ENCODE measurements at regions not wholly inside any gene's neighbourhood (a gene's known extent, or its start where the extent isn't known, plus 50 kb on each side); places are given as distances from the start of the nearest gene placed in this dataset.

DNA sequence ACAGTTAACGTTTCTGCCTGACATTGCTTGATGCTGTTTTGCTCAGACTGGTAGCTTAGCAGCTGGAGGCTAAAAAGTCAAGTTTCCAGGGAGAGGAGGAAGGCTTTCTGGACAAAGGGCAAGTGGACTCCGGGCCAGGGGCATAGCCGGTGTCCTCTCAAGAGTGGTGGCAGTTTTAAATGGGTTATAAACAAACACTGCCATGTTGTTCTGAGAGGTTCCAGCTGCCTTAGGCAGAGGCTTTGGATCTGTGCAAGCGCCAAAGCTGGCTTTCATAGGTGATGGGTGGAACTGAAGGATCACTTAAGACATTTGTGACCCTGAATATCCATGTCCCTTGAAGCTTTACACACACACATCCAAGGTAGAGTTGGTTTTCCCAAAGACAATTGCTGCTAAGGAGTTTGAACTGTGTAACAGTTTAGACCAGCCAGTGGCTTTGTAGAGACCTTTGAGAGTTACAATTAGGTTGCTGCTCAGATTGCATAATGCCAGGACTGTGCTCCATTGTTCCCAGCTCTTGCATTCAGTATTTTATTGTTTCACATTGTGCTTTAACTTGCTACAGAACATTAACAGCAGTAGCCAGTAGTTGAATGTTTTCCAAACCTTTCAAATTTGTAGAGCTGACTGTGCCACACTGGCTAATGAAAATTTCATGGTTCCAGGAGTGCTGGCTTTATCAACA lies 54.1 kb upstream of the AP1S2 start:
- TF ChIP-seq, protein P1, sequence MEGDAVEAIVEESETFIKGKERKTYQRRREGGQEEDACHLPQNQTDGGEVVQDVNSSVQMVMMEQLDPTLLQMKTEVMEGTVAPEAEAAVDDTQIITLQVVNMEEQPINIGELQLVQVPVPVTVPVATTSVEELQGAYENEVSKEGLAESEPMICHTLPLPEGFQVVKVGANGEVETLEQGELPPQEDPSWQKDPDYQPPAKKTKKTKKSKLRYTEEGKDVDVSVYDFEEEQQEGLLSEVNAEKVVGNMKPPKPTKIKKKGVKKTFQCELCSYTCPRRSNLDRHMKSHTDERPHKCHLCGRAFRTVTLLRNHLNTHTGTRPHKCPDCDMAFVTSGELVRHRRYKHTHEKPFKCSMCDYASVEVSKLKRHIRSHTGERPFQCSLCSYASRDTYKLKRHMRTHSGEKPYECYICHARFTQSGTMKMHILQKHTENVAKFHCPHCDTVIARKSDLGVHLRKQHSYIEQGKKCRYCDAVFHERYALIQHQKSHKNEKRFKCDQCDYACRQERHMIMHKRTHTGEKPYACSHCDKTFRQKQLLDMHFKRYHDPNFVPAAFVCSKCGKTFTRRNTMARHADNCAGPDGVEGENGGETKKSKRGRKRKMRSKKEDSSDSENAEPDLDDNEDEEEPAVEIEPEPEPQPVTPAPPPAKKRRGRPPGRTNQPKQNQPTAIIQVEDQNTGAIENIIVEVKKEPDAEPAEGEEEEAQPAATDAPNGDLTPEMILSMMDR (IDR thresholded peaks at IDR 0.05; ENCODE audit: extremely low read depth in 1 of 2, insufficient read depth in 1 of 2, low read depth in 1 of 2, low read length in 2 of 2): no peak
- TF ChIP-seq POLR2A (IDR thresholded peaks at IDR 0.05; ENCODE audit: low read depth, low read length): no peak
- no peak for TF ChIP-seq POLR2AphosphoS5 (IDR thresholded peaks at IDR 0.05; ENCODE audit: insufficient read depth, low read depth, low read length)
- no peak for TF ChIP-seq EZH2 (IDR thresholded peaks at IDR 0.05; ENCODE audit: borderline replicate concordance, low read depth, low read length, severe bottlenecking)
- TF ChIP-seq JUN (IDR thresholded peaks at IDR 0.05; ENCODE audit: borderline replicate concordance, insufficient read depth, insufficient read length, low read depth): no peak
- TF ChIP-seq, protein P2, sequence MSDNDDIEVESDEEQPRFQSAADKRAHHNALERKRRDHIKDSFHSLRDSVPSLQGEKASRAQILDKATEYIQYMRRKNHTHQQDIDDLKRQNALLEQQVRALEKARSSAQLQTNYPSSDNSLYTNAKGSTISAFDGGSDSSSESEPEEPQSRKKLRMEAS (IDR thresholded peaks at IDR 0.05; ENCODE audit: insufficient read depth, insufficient read length): no peak
- TF ChIP-seq MYC (IDR thresholded peaks at IDR 0.05; ENCODE audit: low read depth, low read length): no peak
- no peak for TF ChIP-seq FOS (IDR thresholded peaks at IDR 0.05; ENCODE audit: borderline replicate concordance, insufficient read depth, low read length)
